C4-2B (cell line): ENCODE measurements at regions not wholly inside any gene's neighbourhood (a gene's known extent, or its start where the extent isn't known, plus 50 kb on each side); places are given as distances from the start of the nearest gene placed in this dataset.

Source experiments
- H3K27ac ChIP-seq: fragments of 450-650 bp; 2 replicates; pipeline ENCODE4 v1.5.1; 2017
- ZFX ChIP-seq: fragments of 450-650 bp; IDR thresholded peaks from 2 replicates; pipeline ENCODE4 v1.6.1; 2017
- TF ChIP-seq, protein P1 (sequence below): fragments of 450-650 bp; conservative IDR thresholded peaks from 2 replicates; pipeline ENCODE4 v1.5.1; 2017; ENCODE audit warnings: mild to moderate bottlenecking

DNA sequence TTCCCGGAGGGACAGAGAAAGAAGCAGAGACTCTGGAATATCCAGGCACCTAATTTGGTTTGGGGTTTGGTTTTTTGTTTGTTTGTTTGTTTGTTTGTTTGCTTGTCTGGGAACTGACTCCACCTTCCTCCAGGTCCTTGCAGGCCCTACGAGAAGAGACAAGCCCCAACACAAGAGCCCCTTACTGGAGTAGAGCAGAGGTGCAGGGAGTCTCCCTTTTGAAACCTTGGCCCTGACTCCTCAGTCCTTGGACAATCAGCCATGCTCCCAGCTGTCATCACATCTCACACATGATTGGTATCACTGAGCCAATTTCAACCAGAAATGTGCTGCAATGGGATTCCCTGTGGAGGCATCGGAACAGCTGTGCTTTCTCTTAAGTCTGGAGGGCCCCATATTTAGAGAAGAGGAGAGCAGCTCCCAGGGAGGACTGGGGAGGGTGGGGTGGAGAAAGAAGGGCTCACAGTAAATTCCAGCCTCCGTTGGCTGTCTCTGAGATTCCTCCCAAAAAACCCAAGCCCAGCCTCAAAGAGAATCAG is 279.9 kb upstream of the NCKAP5 start:
- no peak overlapping the region for H3K27ac ChIP-seq
- TF ChIP-seq, protein P1, sequence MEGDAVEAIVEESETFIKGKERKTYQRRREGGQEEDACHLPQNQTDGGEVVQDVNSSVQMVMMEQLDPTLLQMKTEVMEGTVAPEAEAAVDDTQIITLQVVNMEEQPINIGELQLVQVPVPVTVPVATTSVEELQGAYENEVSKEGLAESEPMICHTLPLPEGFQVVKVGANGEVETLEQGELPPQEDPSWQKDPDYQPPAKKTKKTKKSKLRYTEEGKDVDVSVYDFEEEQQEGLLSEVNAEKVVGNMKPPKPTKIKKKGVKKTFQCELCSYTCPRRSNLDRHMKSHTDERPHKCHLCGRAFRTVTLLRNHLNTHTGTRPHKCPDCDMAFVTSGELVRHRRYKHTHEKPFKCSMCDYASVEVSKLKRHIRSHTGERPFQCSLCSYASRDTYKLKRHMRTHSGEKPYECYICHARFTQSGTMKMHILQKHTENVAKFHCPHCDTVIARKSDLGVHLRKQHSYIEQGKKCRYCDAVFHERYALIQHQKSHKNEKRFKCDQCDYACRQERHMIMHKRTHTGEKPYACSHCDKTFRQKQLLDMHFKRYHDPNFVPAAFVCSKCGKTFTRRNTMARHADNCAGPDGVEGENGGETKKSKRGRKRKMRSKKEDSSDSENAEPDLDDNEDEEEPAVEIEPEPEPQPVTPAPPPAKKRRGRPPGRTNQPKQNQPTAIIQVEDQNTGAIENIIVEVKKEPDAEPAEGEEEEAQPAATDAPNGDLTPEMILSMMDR: no peak
- no peak for TF ChIP-seq ZFX

DNA sequence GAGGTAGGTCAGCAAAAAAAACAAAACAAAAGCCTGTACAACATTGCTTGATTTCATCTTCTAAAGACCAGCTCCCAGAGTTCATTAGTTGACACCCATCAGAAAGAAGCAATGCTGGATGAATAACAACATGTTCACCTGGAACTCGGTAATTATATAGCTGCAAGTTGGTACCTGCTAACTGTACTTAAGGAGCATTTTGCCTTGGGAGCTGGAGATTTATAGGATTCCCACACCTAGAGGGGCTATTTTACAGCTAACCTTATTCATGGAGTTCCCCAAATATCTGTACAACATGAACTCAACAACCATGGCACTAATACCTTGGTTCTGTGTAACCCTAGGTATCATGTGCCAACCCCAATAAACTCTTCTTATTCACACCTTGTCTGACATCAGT is 281.1 kb upstream of the NCKAP5 start:
- H3K27ac ChIP-seq: no peak overlapping the region
- TF ChIP-seq ZFX: no peak
- TF ChIP-seq, protein P1: no peak

DNA sequence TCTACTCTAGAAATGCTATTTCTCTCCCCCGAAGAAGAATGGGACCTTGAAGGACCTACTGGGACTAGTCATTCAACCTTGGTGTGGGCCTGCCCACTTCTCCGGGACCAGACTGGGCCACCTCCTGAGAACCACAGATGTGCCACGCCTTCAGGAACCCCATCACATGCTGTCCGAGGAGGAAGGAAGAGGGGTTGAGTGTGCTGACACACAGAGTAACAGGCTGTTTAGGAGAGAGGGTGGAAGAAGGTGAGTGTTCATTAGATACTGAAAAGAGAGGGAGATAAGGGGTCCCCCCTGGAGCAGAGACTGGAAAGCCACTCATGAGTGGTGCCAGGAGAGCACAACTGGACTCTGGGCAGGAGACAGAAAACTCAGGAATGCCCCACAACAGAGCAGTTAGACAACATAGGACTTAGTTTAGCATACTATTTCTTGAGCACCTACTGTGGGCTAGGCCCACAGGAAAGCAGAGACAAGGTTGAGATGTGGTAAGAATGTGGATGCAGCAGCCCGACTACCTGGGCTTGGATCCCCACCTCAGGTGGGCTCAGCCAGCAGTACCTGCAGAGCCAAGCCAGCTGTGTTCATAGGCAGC is 286.4 kb upstream of the NCKAP5 start:
- TF ChIP-seq, protein P1: no peak
- TF ChIP-seq ZFX: no peak
- H3K27ac ChIP-seq: no peak overlapping the region

DNA sequence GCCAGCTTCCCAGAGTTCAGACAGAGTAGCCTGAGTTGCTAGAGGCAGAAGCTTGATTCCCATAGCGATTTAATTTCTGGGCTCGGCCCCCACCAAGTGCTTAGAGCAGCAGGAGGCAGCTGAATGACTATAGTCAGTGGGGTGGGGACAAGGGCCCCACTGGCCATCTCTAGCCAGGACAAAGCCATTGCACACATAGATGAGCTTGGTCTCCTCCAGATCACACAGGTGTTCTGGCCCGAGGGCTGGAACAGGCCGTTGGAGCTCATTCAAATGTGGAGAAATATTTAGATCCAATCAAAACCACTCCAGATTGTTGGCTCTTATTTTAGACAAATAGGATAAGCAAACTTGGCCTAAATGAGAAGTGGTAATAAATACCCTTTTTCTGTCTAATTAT is 287.3 kb upstream of the NCKAP5 start:
- H3K27ac ChIP-seq: no peak overlapping the region
- TF ChIP-seq ZFX: no peak
- TF ChIP-seq, protein P1: no peak

DNA sequence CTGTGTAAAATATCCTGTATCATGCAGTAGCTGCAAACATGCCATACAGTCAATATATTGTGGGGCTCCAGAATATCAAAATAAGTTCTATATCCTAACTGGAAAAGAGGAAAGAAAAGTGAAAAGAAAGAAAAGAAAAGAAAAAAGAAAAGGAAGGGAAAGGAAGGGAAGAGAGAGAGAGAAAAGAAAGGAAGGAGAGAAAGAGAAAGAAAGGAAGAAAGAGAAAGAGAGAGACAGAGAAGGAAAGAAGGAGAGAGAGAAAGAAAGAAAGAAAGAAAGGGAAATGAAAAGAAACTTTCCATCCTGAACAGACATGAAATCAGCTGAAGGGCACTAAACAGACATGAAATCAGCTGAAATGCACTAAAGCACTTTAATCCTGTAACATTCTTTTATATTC is 288.4 kb upstream of the NCKAP5 start:
- no peak overlapping the region for H3K27ac ChIP-seq
- TF ChIP-seq, protein P1: no peak

DNA sequence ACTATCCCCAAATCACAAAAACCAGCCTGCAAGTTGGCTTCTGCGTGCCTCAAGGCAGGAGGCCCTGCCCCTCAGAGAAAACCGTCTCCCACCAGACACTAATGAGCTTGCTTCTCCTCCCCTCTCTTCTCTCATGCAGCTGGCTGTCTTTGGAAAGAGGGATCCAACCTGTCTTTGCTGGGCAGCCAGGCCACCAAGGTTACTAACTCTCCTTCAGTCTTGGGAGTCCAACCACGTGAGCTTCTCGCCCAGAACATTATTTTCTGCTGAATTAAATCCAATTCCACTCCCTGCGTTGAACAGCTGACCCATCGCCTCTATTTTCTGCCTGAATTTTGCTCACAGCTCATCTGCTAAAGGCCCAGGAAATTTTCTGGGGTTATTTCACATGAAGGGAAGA is 291.3 kb upstream of the NCKAP5 start:
- TF ChIP-seq ZFX: no peak
- TF ChIP-seq, protein P1: no peak

DNA sequence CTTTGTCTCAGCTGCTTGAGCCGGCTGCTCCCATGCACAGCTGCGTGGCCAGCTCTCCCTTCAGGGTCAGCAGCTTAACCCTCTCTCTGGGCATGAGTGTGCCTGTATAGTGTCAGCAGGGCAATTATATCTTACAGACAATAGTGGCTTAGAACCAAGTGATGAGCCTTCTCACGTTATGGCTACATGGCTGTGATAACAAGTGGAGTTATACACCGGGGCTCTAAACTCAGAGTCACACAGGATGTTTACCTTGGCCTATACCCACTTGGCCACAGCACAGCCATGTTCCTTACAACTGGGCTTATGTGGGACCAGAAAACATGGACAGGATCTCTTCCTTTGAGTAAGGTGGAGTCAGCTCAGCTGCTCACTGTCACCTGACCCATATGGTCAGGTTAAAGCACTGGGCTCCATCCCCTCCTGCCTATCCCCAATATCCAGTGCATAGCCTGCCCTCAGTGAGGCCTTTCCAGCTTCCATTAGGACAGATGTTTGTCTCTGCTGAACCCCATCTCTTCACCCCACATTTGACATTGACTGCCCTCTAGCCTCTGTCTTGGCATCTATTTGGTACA is 294.2 kb upstream of the NCKAP5 start:
- no peak overlapping the region for H3K27ac ChIP-seq
- no peak for TF ChIP-seq ZFX
- TF ChIP-seq, protein P1: no peak

More for the DNA sequence above, 291.3 kb upstream of the NCKAP5 start:
- H3K27ac ChIP-seq: no peak overlapping the region
